H9 (cell line): ENCODE measurements at regions not wholly inside any gene's neighbourhood (a gene's known extent, or its start where the extent isn't known, plus 50 kb on each side); places are given as distances from the start of the nearest gene placed in this dataset.
"Not testable (repeated sequence)": the region's sequence is repeated elsewhere in the genome, so short reads cannot be mapped to it uniquely, and the experiment has no call there.

Experiments
- DNase-seq: peaks from one replicate; pipeline ENCODE4 v3.0.0-alpha.2; 2017
- H2AFZ ChIP-seq: one replicate; pipeline ENCODE4 v1.6.1; 2013; ENCODE audit warnings: mild to moderate bottlenecking, low read length, control low read depth, moderate library complexity
- H2AK5ac ChIP-seq: 2 replicates; pipeline ENCODE4 v1.6.1; 2013; ENCODE audit warnings: low read length, control low read depth, mixed read lengths; ENCODE audit not compliant: insufficient read length
- H2BK120ac ChIP-seq: one replicate; pipeline ENCODE4 v1.6.1; 2013; ENCODE audit warnings: low read depth, mild to moderate bottlenecking, low read length, control low read depth, inconsistent platforms; ENCODE audit not compliant: poor library complexity, severe bottlenecking
- H2BK12ac ChIP-seq: 2 replicates; pipeline ENCODE4 v1.6.1; 2013; ENCODE audit warnings: low read length, control low read depth, mixed read lengths, low read depth; ENCODE audit not compliant: insufficient read length
- H2BK15ac ChIP-seq: 2 replicates; pipeline ENCODE4 v1.6.1; 2013; ENCODE audit warnings: low read depth, low read length, control low read depth
- H2BK20ac ChIP-seq: one replicate; pipeline ENCODE4 v1.6.1; 2013; ENCODE audit warnings: low read depth, mild to moderate bottlenecking, low read length, control low read depth, inconsistent platforms; ENCODE audit not compliant: poor library complexity, severe bottlenecking
- H2BK5ac ChIP-seq: 2 replicates; pipeline ENCODE4 v1.6.1; 2013; ENCODE audit warnings: low read length, control low read depth, mixed read lengths; ENCODE audit not compliant: insufficient read length
- H3K14ac ChIP-seq: 2 replicates; pipeline ENCODE4 v1.6.1; 2013; ENCODE audit warnings: low read length, control low read depth; ENCODE audit not compliant: insufficient read depth
- H3K18ac ChIP-seq: 2 replicates; pipeline ENCODE4 v1.6.1; 2013; ENCODE audit warnings: low read depth, mild to moderate bottlenecking, mixed read lengths, low read length, control low read depth; ENCODE audit not compliant: insufficient read length
- H3K23ac ChIP-seq: 2 replicates; pipeline ENCODE4 v1.6.1; 2013; ENCODE audit warnings: low read length, control low read depth, mixed read lengths, low read depth; ENCODE audit not compliant: insufficient read length
- H3K23me2 ChIP-seq: 2 replicates; pipeline ENCODE4 v1.6.1; 2013; ENCODE audit warnings: low read depth, mild to moderate bottlenecking, mixed read lengths, low read length, control low read depth; ENCODE audit not compliant: insufficient read length, poor library complexity, severe bottlenecking
- H3K27ac ChIP-seq: 2 replicates; pipeline ENCODE4 v1.5.1; 2013; ENCODE audit warnings: low read length, control low read depth, mixed read lengths, low read depth; ENCODE audit not compliant: insufficient read length
- H3K27me3 ChIP-seq: 2 replicates; pipeline ENCODE4 v1.6.1; 2013; ENCODE audit warnings: low read length, control low read depth, inconsistent platforms; ENCODE audit not compliant: insufficient read depth
- H3K4ac ChIP-seq: 2 replicates; pipeline ENCODE4 v1.6.1; 2013; ENCODE audit warnings: low read depth, mild to moderate bottlenecking, control low read depth, inconsistent platforms, low read length, moderate library complexity
- H3K4me1 ChIP-seq: 2 replicates; pipeline ENCODE4 v1.6.1; 2013; ENCODE audit warnings: low read length, control low read depth, inconsistent platforms; ENCODE audit not compliant: insufficient read depth
- H3K4me2 ChIP-seq: 2 replicates; pipeline ENCODE4 v1.6.1; 2013; ENCODE audit warnings: low read length, control low read depth, mixed read lengths; ENCODE audit not compliant: insufficient read length, insufficient read depth
- H3K56ac ChIP-seq: 2 replicates; pipeline ENCODE4 v1.6.1; 2013; ENCODE audit warnings: low read depth, mild to moderate bottlenecking, mixed read lengths, low read length, control low read depth; ENCODE audit not compliant: insufficient read length
- H3K79me1 ChIP-seq: 2 replicates; pipeline ENCODE4 v1.6.1; 2013; ENCODE audit warnings: low read depth, mild to moderate bottlenecking, moderate library complexity, low read length, control low read depth, inconsistent platforms; ENCODE audit not compliant: insufficient read depth, poor library complexity, severe bottlenecking
- H3K79me2 ChIP-seq: 2 replicates; pipeline ENCODE4 v1.6.1; 2013; ENCODE audit warnings: low read length, control low read depth, inconsistent platforms; ENCODE audit not compliant: insufficient read depth
- H3K9ac ChIP-seq: 2 replicates; pipeline ENCODE4 v1.6.1; 2013; ENCODE audit warnings: low read length, control low read depth, mixed read lengths; ENCODE audit not compliant: insufficient read length; ENCODE audit errors: extremely low read depth
- H3K9me3 ChIP-seq: one replicate; pipeline ENCODE4 v1.6.1; 2013; ENCODE audit warnings: low read depth, low read length, inconsistent platforms; ENCODE audit not compliant: control insufficient read depth
- H3T11ph ChIP-seq: one replicate; pipeline ENCODE4 v1.6.1; 2013; ENCODE audit warnings: mild to moderate bottlenecking, low read length, control low read depth, inconsistent platforms
- H4K20me1 ChIP-seq: one replicate; pipeline ENCODE4 v1.6.1; 2013; ENCODE audit not compliant: control insufficient read depth, insufficient read length, insufficient read depth
- H4K5ac ChIP-seq: 2 replicates; pipeline ENCODE4 v1.6.1; 2013; ENCODE audit warnings: low read depth, mild to moderate bottlenecking, mixed read lengths, low read length, control low read depth; ENCODE audit not compliant: insufficient read length
- H4K8ac ChIP-seq: replicated peaks from 2 replicates; pipeline ENCODE4 v1.6.1; 2013; ENCODE audit warnings: low read length, control low read depth, mixed read lengths, low read depth; ENCODE audit not compliant: insufficient read length
- H4K91ac ChIP-seq: 2 replicates; pipeline ENCODE4 v1.6.1; 2013; ENCODE audit warnings: low read depth, mild to moderate bottlenecking, moderate library complexity, mixed read lengths, low read length, control low read depth; ENCODE audit not compliant: insufficient read length
- H3K27ac Mint-ChIP-seq, 3 experiments: 2 replicates in 2 of 3; 3 replicates in 1 of 3; pipeline ENCODE4 v1.8.0; 2020 to 2021; ENCODE audit warnings: mixed read lengths in 3 of 3, mild to moderate bottlenecking in 1 of 3, moderate library complexity in 1 of 3
- H3K27me3 Mint-ChIP-seq: 2 replicates; pipeline ENCODE4 v1.8.0; 2021; ENCODE audit warnings: low read depth, mild to moderate bottlenecking, moderate library complexity, mixed read lengths
- H3K36me3 Mint-ChIP-seq, 3 experiments: 2 replicates in 2 of 3; 3 replicates in 1 of 3; pipeline ENCODE4 v1.8.0; 2020 to 2021; ENCODE audit warnings: low read depth in 3 of 3, mixed read lengths in 3 of 3; ENCODE audit not compliant: insufficient read depth in 1 of 3
- H3K4me1 Mint-ChIP-seq, 2 experiments: 2 replicates each; pipeline ENCODE4 v1.8.0; 2020; ENCODE audit warnings: mixed read lengths in 2 of 2
- H3K4me3 Mint-ChIP-seq, 2 experiments: 2 replicates in 1 of 2; 3 replicates in 1 of 2; pipeline ENCODE4 v1.8.0; 2020 to 2021; ENCODE audit warnings: mild to moderate bottlenecking in 2 of 2, mixed read lengths in 2 of 2, moderate library complexity in 1 of 2
- H3K9me3 Mint-ChIP-seq, 2 experiments: 2 replicates in 1 of 2; 3 replicates in 1 of 2; pipeline ENCODE4 v1.8.0; 2020; ENCODE audit warnings: mild to moderate bottlenecking in 2 of 2, mixed read lengths in 2 of 2, moderate library complexity in 1 of 2
- WGBS: extraction: QIAGEN DNeasy Blood & Tissue Kit; methylation state at CpG from one replicate; pipeline ENCODE4 v1.1.7; 2013; ENCODE audit warnings: missing lambda C conversion rate, low lambda C conversion rate, mixed read lengths; ENCODE audit not compliant: insufficient read length; ENCODE audit errors: extremely low coverage; 5-methylcytosine and 5-hydroxymethylcytosine counted together

- H4K20me1 ChIP-seq, H3K23ac ChIP-seq, H3K9ac ChIP-seq, H2BK20ac ChIP-seq, H2BK12ac ChIP-seq, H2BK15ac ChIP-seq, H3K79me1 ChIP-seq, H2BK120ac ChIP-seq, H3K4ac ChIP-seq, H3K18ac ChIP-seq, H3K4me3 Mint-ChIP-seq, H3K4me1 ChIP-seq, H4K5ac ChIP-seq, H3K9me3 Mint-ChIP-seq, H3K79me2 ChIP-seq, H3K23me2 ChIP-seq, H3K36me3 Mint-ChIP-seq, H3K27ac ChIP-seq, H2BK5ac ChIP-seq, H4K8ac ChIP-seq, H2AFZ ChIP-seq, H3K9me3 ChIP-seq, H3K4me2 ChIP-seq, H3T11ph ChIP-seq, H3K14ac ChIP-seq, H3K4me1 Mint-ChIP-seq, H2AK5ac ChIP-seq, H3K56ac ChIP-seq, DNase-seq, H3K27ac Mint-ChIP-seq, H3K27me3 ChIP-seq, H4K91ac ChIP-seq: not testable (repeated sequence)
- H3K27me3 Mint-ChIP-seq: peaks cover 64% of the 10 kb centered on the region
- WGBS: no CpG with 5 or more reads among the region's 3 CpGs
These were observed 65.8 kb upstream of the NOX4 start for GRCh38 chr11:89556731-89557707.

DNA sequence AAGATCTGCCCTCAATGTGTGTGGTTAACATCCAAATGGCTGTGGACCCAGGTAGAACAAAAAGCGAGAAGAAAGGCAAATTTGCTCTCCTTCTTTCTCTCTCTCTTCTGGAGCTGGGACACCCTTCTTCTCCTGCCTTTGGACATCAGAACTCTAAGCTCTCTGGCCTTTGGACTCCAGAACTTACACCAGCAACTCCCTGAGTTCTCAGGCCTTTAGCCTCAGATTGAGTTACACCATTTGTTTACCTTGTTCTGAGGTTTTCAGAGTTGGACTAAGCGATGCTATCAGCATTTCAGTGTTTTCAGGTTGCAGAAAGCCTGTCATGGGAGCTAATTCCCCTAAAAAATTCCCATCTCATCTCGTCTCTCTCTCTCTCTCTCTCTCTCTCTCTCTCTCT is 69.4 kb upstream of the NOX4 start:
- not testable (repeated sequence) for H3K14ac ChIP-seq, H3K27me3 ChIP-seq, H3K79me2 ChIP-seq, H3K36me3 Mint-ChIP-seq, H3K4me2 ChIP-seq, H4K8ac ChIP-seq, H3K79me1 ChIP-seq, H3K18ac ChIP-seq, H3K23ac ChIP-seq, H3K23me2 ChIP-seq, H3K9ac ChIP-seq, H2BK120ac ChIP-seq, H4K91ac ChIP-seq, H2BK15ac ChIP-seq, H3K9me3 Mint-ChIP-seq, H3K4ac ChIP-seq, H3K56ac ChIP-seq, H3T11ph ChIP-seq, H2BK5ac ChIP-seq, H2AFZ ChIP-seq, H2BK20ac ChIP-seq, H3K4me1 Mint-ChIP-seq, DNase-seq, H3K9me3 ChIP-seq, H4K20me1 ChIP-seq, H3K27ac Mint-ChIP-seq, H3K4me1 ChIP-seq, H4K5ac ChIP-seq, H2BK12ac ChIP-seq, H3K27ac ChIP-seq, H2AK5ac ChIP-seq, H3K4me3 Mint-ChIP-seq
- WGBS: no CpG with 5 or more reads among the region's 3 CpGs
- peaks cover 29% of the 10 kb centered on the region for H3K27me3 Mint-ChIP-seq
